ENCODE measurements at regions not wholly inside any gene's neighbourhood (a gene's known extent, or its start where the extent isn't known, plus 50 kb on each side); places are given as distances from the start of the nearest gene placed in this dataset.
A peak's percentile ranks its signal among the peaks of the same experiment; 100 is the strongest.

DNA sequence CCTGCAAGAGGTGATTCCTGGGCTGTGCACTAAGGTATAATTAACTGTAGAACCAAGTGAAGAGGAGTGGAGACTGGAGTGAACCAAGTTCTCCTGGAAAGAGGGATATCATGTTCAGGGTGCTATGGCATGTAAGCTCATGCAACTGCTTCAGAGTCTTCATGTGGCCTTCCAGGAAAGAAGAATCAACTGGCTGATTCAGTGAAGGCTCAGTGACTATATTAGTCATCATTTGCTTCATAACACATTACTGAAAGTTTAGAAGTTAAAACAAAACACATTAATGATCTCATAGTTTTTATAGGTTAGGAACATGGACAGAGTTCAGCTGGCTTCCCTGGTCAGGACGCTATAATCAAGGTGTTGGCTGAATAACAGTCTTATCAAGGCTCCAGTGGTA is 1200.8 kb upstream of the GYPC start:
- no peaks in the 10 kb centered on the region for H3K27me3 Mint-ChIP-seq (ENCODE audit: insufficient read depth)
- H3K4me3 Mint-ChIP-seq: no peak overlapping the region
- no peak overlapping the region for H3K27ac Mint-ChIP-seq
- DNase-seq: no peak
- H3K9me3 Mint-ChIP-seq: peaks cover 25% of the 10 kb centered on the region
- TF ChIP-seq, protein P1, sequence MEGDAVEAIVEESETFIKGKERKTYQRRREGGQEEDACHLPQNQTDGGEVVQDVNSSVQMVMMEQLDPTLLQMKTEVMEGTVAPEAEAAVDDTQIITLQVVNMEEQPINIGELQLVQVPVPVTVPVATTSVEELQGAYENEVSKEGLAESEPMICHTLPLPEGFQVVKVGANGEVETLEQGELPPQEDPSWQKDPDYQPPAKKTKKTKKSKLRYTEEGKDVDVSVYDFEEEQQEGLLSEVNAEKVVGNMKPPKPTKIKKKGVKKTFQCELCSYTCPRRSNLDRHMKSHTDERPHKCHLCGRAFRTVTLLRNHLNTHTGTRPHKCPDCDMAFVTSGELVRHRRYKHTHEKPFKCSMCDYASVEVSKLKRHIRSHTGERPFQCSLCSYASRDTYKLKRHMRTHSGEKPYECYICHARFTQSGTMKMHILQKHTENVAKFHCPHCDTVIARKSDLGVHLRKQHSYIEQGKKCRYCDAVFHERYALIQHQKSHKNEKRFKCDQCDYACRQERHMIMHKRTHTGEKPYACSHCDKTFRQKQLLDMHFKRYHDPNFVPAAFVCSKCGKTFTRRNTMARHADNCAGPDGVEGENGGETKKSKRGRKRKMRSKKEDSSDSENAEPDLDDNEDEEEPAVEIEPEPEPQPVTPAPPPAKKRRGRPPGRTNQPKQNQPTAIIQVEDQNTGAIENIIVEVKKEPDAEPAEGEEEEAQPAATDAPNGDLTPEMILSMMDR (IDR thresholded peaks at IDR 0.05): no peak
- H3K4me1 Mint-ChIP-seq (ENCODE audit: low read depth): no peaks in the 10 kb centered on the region
- H3K36me3 Mint-ChIP-seq (ENCODE audit: low read depth): no peaks in the 10 kb centered on the region

DNA sequence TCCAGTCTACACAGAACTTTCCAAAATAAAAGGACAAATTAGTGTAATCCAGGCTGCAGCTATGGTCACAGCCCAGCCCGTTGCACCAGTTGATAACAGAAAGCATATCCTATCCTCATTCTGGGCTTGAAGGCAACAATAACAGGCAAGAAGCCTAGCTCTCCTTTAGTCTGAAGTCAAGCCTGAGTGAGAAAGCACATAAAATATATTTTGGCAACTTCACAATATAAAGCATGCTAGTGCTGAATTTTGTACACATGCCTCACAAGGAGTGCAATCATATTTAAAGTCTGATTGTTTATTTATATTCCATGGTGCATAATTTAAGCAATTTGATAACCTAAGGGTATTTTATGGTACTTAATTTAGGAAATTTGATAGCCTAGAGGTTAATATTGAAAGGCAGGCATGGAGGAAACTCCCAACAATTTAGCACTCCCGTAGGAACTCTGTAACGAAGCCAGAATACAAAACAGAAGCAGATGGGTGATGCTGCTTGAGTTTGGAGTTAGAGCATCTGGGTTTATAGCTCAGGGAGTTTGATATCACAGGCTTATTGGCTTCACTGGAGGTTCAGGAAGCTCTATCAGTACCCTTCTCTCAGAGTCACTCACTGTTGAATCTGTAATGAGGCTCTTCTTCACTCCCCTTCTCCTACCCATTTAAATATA is 1199.1 kb upstream of the GYPC start:
- TF ChIP-seq, protein P1 (IDR thresholded peaks at IDR 0.05): no peak
- no peaks in the 10 kb centered on the region for H3K27me3 Mint-ChIP-seq (ENCODE audit: insufficient read depth)
- H3K9me3 Mint-ChIP-seq: peaks cover 24% of the 10 kb centered on the region
- H3K4me1 Mint-ChIP-seq (ENCODE audit: low read depth): no peaks in the 10 kb centered on the region
- H3K4me3 Mint-ChIP-seq: no peak overlapping the region
- H3K27ac Mint-ChIP-seq: no peak overlapping the region
- H3K36me3 Mint-ChIP-seq (ENCODE audit: low read depth): no peaks in the 10 kb centered on the region
- DNase-seq: no peak

DNA sequence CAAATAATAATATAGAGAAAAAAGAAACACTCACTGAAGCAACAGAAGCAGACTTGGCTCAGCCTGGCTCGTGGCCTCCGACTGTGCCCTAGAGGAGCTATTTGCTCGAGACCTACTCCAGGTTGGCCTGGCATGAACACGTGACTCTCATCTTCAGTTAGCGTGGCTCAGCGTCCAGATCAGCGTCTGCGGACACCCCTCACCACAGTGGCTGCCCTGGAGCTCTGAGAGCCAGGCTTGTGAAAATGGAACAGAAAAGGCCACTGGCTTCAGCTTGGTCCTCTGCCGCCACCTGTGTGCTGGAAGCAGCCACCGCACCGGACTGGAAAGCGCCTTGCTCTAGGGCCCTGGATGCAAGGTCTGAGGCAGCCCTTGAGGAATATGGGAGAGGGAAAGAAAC is 1184.0 kb upstream of the GYPC start:
- no peaks in the 10 kb centered on the region for H3K4me1 Mint-ChIP-seq (ENCODE audit: low read depth)
- no peaks in the 10 kb centered on the region for H3K36me3 Mint-ChIP-seq (ENCODE audit: low read depth)
- H3K27me3 Mint-ChIP-seq (ENCODE audit: insufficient read depth): no peaks in the 10 kb centered on the region
- peaks cover 34% of the 10 kb centered on the region for H3K9me3 Mint-ChIP-seq
- DNase-seq: no peak
- TF ChIP-seq, protein P1 (IDR thresholded peaks at IDR 0.05): peak; percentile 10; the same call in 1 of the 2 replicates
- H3K4me3 Mint-ChIP-seq: no peak overlapping the region
- no peak overlapping the region for H3K27ac Mint-ChIP-seq

DNA sequence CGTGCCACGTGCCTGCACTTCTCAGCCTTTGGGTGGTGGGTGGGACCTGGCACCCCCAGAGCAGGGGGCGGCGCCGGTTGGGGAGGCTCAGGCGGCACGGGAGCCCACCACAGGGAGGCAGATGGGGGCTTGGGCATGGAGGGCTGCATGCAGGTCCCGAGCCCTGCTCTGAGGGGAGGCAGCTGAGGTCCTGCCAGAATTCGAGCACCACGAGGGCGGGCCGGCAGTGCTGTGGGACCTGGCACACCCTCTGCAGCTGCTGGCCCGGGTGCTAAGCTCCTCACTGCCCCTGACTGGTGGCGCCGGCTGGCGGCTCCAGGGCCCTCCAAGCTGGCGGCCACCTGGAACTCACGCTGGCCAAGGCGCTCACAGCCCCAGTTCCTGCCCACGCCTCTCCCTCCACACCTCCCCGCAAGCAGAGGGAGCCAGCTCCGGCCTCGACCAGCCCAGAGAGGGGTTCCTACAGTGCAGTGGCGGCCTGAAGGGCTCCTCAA is 1176.8 kb upstream of the GYPC start:
- H3K9me3 Mint-ChIP-seq: peaks cover 36% of the 10 kb centered on the region

DNA sequence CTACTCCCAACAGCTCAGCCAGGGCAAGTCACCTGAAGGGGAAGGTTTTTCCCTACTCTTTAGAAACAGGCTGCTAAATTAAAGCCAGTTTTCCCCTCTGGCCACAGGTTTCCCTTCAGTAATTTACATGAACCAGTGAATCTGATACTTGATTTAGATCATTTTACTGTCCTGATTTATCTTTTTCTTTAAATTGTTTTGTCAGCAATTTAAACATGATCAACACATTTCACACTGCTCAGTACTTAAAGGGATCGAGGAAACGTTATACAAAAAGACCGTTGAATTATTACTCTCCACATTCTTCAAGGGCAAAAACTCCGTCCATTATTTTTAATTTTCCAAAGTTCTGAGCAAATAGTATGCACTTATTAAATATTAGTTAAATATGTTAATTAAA is 1165.7 kb upstream of the GYPC start:
- Mint-ChIP-seq H3K4me1 (ENCODE audit: low read depth) (no peaks in the 10 kb centered on the region), H3K27ac (no peak overlapping the region), H3K9me3 (peaks cover 43% of the 10 kb centered on the region), H3K4me3 (no peak overlapping the region), H3K27me3 (ENCODE audit: insufficient read depth) (no peaks in the 10 kb centered on the region), H3K36me3 (ENCODE audit: low read depth) (no peaks in the 10 kb centered on the region; the same call in 1 of the 2 replicates)
- TF ChIP-seq, protein P1 (IDR thresholded peaks at IDR 0.05): no peak
- DNase-seq: no peak

More for the DNA sequence above, 1176.8 kb upstream of the GYPC start:
- H3K4me3 Mint-ChIP-seq: no peak overlapping the region
- DNase-seq: no peak
- no peaks in the 10 kb centered on the region for H3K36me3 Mint-ChIP-seq (ENCODE audit: low read depth)
- H3K27me3 Mint-ChIP-seq (ENCODE audit: insufficient read depth): no peaks in the 10 kb centered on the region
- H3K27ac Mint-ChIP-seq: no peak overlapping the region
- TF ChIP-seq, protein P1 (IDR thresholded peaks at IDR 0.05): no peak
- H3K4me1 Mint-ChIP-seq (ENCODE audit: low read depth): no peaks in the 10 kb centered on the region
